ENCODE measurements at regions not wholly inside any gene's neighbourhood (a gene's known extent, or its start where the extent isn't known, plus 50 kb on each side); places are given as distances from the start of the nearest gene placed in this dataset.

- no peak for TF ChIP-seq POLR2AphosphoS5 (IDR thresholded peaks at IDR 0.05)
- TF ChIP-seq CTCF (IDR thresholded peaks at IDR 0.05), result no peak
- no peak for TF ChIP-seq POLR2A (IDR thresholded peaks at IDR 0.05)
Measured at GRCh38 chr1:62937634-62938296, 153.8 kb downstream of the ATG4C start.

All from breast epithelium (tissue), 3 donors.